HG02763 (cell line): ENCODE measurements at regions not wholly inside any gene's neighbourhood (a gene's known extent, or its start where the extent isn't known, plus 50 kb on each side); places are given as distances from the start of the nearest gene placed in this dataset.
A peak's percentile ranks its signal among the peaks of the same experiment; 100 is the strongest.
"Not testable (repeated sequence)": the region's sequence is repeated elsewhere in the genome, so short reads cannot be mapped to it uniquely, and the experiment has no call there.

ENCODE experiments used
- ATAC-seq: cut with Tn5 transposase; IDR thresholded peaks from one replicate; pipeline ENCODE4 v1.9.1; 2021; ENCODE audit warnings: mild to moderate bottlenecking, moderate library complexity; ENCODE audit not compliant: unreplicated experiment

DNA sequence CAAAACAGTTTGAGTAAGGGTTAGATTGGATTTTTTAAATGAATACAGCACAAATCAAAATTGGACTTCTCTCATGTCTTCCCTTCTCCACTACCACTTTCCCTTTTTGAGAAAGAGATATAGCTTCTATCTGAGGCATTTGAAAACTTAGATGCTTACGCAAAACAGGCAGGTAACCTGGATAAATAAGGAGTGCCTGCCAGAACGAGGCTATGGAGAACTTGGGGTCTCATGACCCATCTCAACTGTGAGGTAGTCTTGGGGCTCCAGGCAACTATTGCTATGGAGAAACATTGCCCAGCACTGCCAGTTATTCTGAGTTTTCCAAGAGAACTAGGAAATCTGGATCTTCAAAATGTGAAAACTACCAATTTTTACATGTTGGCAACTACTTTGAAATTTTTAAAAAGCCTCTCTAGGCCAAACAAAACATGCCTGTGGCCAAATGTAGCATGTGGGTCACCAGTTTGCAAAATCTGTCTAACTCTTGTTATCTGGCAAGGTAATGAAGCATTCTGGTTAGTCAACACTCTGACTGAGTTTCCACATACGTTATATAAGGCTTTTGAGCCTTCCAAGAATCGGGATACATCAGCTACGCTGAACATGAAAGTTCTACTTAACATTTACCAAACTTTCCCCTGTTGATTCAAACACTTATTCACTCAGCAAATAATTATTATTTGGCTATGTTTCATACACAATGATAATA, 752.7 kb downstream of the KCNA4 start:
- ATAC-seq, result no peak

DNA sequence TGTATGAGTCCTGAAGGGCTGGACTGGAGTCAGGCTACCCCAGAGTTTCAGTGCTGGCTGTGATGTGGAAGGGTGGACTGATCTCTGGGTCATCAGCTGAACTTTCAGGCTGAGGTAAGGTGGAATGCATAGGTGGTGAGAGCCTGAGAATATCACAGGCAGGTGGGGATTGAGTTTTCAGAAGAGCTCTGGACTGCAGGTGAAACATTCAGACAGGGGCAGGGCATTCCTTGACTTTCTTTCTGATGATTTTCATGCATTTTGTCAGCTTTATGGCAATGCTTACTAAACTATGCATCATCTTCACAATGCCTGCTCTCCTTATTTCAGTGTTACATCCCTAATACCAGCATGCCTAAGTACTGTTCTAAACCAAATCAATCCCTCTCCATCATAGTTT, 755.0 kb downstream of the KCNA4 start:
- no peak for ATAC-seq

DNA sequence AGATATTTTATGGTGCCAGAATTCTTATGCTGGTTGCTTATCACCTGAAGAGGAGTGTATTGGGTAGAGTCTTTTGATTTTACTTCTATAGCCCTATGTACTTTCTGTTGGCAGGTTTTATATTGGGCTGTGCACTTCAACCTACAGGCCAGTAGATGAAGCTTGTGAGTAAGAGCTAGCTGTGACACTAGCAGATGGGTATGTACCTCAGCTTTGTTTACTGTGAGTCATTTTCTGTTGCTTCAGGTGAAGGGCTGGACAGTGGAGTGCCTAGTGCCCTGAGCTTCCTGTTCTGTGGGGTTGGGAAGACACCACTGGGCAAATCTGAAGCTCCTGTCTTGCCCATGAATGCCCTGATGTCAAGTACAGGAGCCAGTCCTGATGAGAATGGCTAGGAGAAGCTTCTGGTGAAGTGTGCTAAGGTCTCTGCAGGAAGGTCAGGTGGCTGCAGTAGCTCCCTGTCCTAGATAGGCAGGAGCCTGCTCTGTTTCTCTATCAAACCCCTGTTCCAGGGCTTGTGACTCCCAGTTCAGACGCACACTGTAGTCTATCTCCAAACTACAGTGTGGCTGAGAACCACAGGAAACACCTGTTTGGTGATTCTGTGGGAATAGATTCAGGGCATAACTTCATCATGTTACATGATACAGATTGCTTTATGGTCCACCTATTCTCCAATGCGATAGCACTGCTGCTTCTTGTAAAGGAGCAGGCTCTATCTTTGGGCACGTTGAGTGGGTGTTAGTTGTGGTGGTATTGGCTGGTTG, 755.7 kb downstream of the KCNA4 start:
- no peak for ATAC-seq

DNA sequence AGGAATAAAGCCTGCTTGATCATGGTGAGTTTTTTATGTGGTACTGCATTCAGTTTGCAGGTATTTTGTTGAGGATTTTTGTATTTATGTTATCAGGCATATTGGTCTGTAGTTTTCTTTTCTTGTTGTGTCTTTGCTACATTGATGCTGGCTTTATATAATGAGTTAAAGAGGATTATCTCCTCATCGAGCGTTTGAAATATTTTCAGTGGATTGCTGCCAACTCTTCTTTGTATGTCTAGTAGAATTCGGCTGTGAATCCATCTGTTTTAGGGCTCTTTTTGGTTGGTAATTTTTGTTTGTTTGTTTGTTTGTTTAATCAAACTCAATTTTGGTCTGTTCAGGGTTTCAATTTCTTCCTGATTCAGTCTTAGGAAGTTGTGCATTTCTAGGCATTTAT, 758.4 kb downstream of the KCNA4 start:
- ATAC-seq, result no peak

DNA sequence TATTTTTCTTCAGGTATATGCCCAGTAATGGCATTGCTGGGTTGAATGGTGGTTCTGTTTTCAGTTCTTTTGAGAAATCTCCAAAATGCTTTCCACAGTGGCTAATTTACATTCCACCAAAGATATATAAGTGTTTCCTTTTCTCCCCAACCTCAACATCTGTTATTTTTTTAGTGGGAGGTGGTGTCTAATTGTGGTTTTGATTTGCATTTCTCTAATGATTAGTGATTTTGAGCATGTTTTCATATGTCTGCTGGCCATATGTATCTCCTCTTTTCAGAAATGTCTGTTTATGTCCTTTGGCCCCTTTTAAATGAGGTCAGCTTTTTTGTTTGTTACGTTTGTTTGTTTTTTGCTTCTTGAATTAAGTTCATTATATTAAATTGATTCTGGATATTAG, 760.2 kb downstream of the KCNA4 start:
- ATAC-seq, result no peak

GRCh38 chr11:29255401-29255800, 761.4 kb downstream of the KCNA4 start:
- ATAC-seq, result no peak

DNA sequence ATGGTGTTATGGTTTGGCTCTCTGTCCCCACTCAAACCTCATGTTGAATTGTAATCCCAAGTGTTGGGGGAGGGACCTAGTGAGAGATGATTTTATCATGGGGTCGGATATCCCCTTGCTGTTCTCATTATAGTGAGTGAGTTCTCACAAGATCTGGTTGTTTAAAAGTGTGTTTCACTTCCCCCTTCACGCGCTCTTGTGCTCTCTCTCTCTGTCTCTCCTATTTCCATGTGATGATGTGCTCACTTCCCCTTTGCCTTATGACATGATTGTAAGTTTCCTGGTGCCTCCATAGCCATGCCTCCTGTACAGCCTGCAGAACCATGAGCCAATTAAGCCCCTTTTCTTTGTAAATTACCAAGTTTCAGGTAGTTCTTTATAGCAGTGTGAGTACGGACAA, 765.1 kb downstream of the KCNA4 start:
- peak; percentile 74 for ATAC-seq

- no peak for ATAC-seq
Measured at GRCh38 chr11:29249713-29250112, 767.1 kb downstream of the KCNA4 start.

GRCh38 chr11:29244355-29244754, 772.5 kb downstream of the KCNA4 start:
- ATAC-seq, result no peak

- no peak for ATAC-seq
Measured at GRCh38 chr11:29243616-29244015, 773.2 kb downstream of the KCNA4 start.

DNA sequence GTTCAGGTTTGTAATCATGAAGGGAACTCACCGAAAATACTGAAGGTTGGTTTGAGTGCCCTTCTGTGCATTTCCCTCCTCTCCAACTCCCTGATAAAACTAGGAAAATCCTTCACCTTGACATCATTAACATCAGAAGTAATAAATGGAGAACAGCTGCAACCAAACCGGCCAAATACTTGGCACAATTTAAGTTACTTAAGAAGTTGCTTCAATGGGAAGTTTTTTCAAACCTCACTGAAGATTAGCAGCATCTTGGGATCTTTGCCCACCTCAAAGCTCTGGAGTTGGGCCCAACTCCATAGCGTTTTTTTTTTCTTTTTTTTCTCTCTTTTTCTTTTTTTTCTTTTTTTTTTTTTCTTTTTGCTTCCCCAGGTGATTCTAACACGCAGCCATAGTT, 784.8 kb downstream of the KCNA4 start:
- ATAC-seq, result no peak

GRCh38 chr11:29231586-29231985, 785.2 kb downstream of the KCNA4 start:
- no peak for ATAC-seq

DNA sequence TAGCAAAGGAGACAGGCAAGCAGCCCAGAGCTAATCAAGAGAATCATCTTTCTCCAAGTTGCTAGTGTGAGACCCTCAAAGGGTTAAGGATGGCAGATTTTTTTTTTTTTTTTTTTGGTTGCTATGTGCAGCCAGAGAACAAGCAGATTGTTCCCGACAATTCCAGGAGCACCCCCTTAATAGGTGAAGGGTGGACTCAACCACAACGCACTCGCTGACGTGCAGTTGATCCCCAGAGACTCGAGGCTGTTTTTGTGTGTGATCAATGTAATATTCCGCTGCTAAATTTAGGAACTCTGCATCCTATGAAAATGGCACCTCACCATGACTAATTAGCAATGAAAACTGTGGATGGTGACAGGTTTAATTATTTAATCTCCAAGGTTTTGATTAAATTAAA, 789.0 kb downstream of the KCNA4 start:
- no peak for ATAC-seq

- no peak for ATAC-seq
Measured at GRCh38 chr11:29224739-29225384, 792.0 kb downstream of the KCNA4 start.

GRCh38 chr11:29219531-29219930, 797.3 kb downstream of the KCNA4 start:
- ATAC-seq, result not testable (repeated sequence)

GRCh38 chr11:29217901-29218300, 798.9 kb downstream of the KCNA4 start:
- no peak for ATAC-seq

GRCh38 chr11:29214833-29215232, 802.0 kb downstream of the KCNA4 start:
- no peak for ATAC-seq

DNA sequence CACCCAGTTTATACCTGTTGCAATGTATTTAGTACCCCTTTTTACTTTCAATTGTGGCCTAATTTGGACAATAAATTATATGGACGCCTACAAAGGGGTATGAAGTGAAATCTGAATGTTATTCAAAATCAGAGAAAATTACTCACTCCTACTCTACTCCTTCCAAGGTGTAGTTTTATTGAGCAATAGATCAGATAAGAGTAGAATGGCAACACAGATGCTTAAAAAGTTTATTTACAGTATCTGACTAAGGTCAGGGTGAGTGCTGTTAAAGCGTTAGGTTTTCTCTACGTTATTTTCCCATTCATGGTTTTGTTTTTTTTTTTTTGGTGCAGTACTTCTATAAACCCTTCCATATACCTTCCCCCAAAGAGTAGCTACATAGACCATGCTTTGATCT, 805.6 kb downstream of the KCNA4 start:
- no peak for ATAC-seq

DNA sequence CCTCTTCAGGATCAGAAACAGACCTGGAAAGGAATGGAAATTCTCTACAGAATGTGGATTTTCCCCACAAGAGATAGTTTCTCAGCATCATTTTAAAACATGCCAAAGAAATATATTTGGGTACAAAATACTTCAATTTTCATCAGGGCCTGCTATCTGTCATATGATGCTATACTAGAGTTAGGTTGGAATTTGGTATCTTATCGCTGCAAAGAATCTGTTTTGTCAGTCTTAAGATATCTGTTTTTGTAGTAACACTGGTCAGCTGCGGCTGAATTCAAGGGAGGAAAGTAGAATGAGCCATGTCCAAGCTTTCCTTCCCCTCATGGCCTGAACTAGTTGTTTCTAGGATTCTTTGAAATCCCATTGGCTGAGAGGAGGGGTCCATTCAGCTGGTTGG, 806.4 kb downstream of the KCNA4 start:
- ATAC-seq, result no peak

- no peak for ATAC-seq
Measured at GRCh38 chr11:29208117-29208516, 808.7 kb downstream of the KCNA4 start.

DNA sequence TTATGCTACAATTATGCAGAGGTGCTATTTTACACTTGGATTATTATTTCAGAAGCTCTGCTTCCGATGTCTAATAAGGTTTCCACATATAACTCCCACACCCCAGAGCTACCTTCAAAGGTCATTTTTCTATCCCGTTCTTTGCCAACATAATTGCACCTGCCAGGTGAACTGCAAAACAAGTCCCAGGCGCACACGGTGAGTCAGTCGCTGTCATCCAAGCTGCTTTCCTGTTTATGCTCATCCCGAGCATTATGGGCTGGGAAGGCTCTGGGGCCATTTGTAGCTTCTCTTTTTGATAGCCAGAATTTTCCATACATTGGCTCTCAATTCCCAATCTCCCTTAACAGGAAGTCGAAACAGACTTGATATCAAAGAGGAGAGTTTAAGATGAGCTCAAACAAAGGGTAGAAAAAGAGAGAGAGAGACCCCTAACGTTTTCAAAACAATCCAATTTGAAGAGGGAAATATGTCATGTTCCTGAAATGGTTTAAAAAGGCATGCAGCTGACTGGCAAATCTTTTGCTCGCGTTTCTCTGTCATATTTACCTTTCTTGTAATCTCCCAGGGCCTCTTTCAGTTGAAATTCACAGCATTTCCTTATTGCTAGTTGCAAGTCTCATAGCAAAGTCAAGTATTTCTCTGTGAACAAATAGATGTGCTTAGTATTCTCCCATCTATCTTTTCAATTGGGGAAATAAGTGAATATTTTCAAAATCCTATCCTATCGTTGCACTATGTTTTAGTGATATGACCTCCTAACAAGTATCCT, 815.9 kb downstream of the KCNA4 start:
- ATAC-seq, result no peak
